H9 (cell line): ENCODE measurements at regions not wholly inside any gene's neighbourhood (a gene's known extent, or its start where the extent isn't known, plus 50 kb on each side); places are given as distances from the start of the nearest gene placed in this dataset.

ENCODE experiments used
- DNase-seq: peaks from one replicate; pipeline ENCODE4 v3.0.0-alpha.2; 2017
- H2AFZ ChIP-seq: one replicate; pipeline ENCODE4 v1.6.1; 2013; ENCODE audit warnings: mild to moderate bottlenecking, low read length, control low read depth, moderate library complexity
- H2AK5ac ChIP-seq: 2 replicates; pipeline ENCODE4 v1.6.1; 2013; ENCODE audit warnings: low read length, control low read depth, mixed read lengths; ENCODE audit not compliant: insufficient read length
- H2BK120ac ChIP-seq: one replicate; pipeline ENCODE4 v1.6.1; 2013; ENCODE audit warnings: low read depth, mild to moderate bottlenecking, low read length, control low read depth, inconsistent platforms; ENCODE audit not compliant: poor library complexity, severe bottlenecking
- H2BK12ac ChIP-seq: 2 replicates; pipeline ENCODE4 v1.6.1; 2013; ENCODE audit warnings: low read length, control low read depth, mixed read lengths, low read depth; ENCODE audit not compliant: insufficient read length
- H2BK15ac ChIP-seq: 2 replicates; pipeline ENCODE4 v1.6.1; 2013; ENCODE audit warnings: low read depth, low read length, control low read depth
- H2BK20ac ChIP-seq: one replicate; pipeline ENCODE4 v1.6.1; 2013; ENCODE audit warnings: low read depth, mild to moderate bottlenecking, low read length, control low read depth, inconsistent platforms; ENCODE audit not compliant: poor library complexity, severe bottlenecking
- H2BK5ac ChIP-seq: 2 replicates; pipeline ENCODE4 v1.6.1; 2013; ENCODE audit warnings: low read length, control low read depth, mixed read lengths; ENCODE audit not compliant: insufficient read length
- H3K14ac ChIP-seq: 2 replicates; pipeline ENCODE4 v1.6.1; 2013; ENCODE audit warnings: low read length, control low read depth; ENCODE audit not compliant: insufficient read depth
- H3K18ac ChIP-seq: 2 replicates; pipeline ENCODE4 v1.6.1; 2013; ENCODE audit warnings: low read depth, mild to moderate bottlenecking, mixed read lengths, low read length, control low read depth; ENCODE audit not compliant: insufficient read length
- H3K23ac ChIP-seq: 2 replicates; pipeline ENCODE4 v1.6.1; 2013; ENCODE audit warnings: low read length, control low read depth, mixed read lengths, low read depth; ENCODE audit not compliant: insufficient read length
- H3K23me2 ChIP-seq: 2 replicates; pipeline ENCODE4 v1.6.1; 2013; ENCODE audit warnings: low read depth, mild to moderate bottlenecking, mixed read lengths, low read length, control low read depth; ENCODE audit not compliant: insufficient read length, poor library complexity, severe bottlenecking
- H3K27ac ChIP-seq: 2 replicates; pipeline ENCODE4 v1.5.1; 2013; ENCODE audit warnings: low read length, control low read depth, mixed read lengths, low read depth; ENCODE audit not compliant: insufficient read length
- H3K27me3 ChIP-seq: 2 replicates; pipeline ENCODE4 v1.6.1; 2013; ENCODE audit warnings: low read length, control low read depth, inconsistent platforms; ENCODE audit not compliant: insufficient read depth
- H3K4ac ChIP-seq: 2 replicates; pipeline ENCODE4 v1.6.1; 2013; ENCODE audit warnings: low read depth, mild to moderate bottlenecking, control low read depth, inconsistent platforms, low read length, moderate library complexity
- H3K4me1 ChIP-seq: 2 replicates; pipeline ENCODE4 v1.6.1; 2013; ENCODE audit warnings: low read length, control low read depth, inconsistent platforms; ENCODE audit not compliant: insufficient read depth
- H3K4me2 ChIP-seq: 2 replicates; pipeline ENCODE4 v1.6.1; 2013; ENCODE audit warnings: low read length, control low read depth, mixed read lengths; ENCODE audit not compliant: insufficient read length, insufficient read depth
- H3K56ac ChIP-seq: 2 replicates; pipeline ENCODE4 v1.6.1; 2013; ENCODE audit warnings: low read depth, mild to moderate bottlenecking, mixed read lengths, low read length, control low read depth; ENCODE audit not compliant: insufficient read length
- H3K79me1 ChIP-seq: 2 replicates; pipeline ENCODE4 v1.6.1; 2013; ENCODE audit warnings: low read depth, mild to moderate bottlenecking, moderate library complexity, low read length, control low read depth, inconsistent platforms; ENCODE audit not compliant: insufficient read depth, poor library complexity, severe bottlenecking
- H3K79me2 ChIP-seq: 2 replicates; pipeline ENCODE4 v1.6.1; 2013; ENCODE audit warnings: low read length, control low read depth, inconsistent platforms; ENCODE audit not compliant: insufficient read depth
- H3K9ac ChIP-seq: 2 replicates; pipeline ENCODE4 v1.6.1; 2013; ENCODE audit warnings: low read length, control low read depth, mixed read lengths; ENCODE audit not compliant: insufficient read length; ENCODE audit errors: extremely low read depth
- H3K9me3 ChIP-seq: one replicate; pipeline ENCODE4 v1.6.1; 2013; ENCODE audit warnings: low read depth, low read length, inconsistent platforms; ENCODE audit not compliant: control insufficient read depth
- H3T11ph ChIP-seq: one replicate; pipeline ENCODE4 v1.6.1; 2013; ENCODE audit warnings: mild to moderate bottlenecking, low read length, control low read depth, inconsistent platforms
- H4K20me1 ChIP-seq: one replicate; pipeline ENCODE4 v1.6.1; 2013; ENCODE audit not compliant: control insufficient read depth, insufficient read length, insufficient read depth
- H4K5ac ChIP-seq: 2 replicates; pipeline ENCODE4 v1.6.1; 2013; ENCODE audit warnings: low read depth, mild to moderate bottlenecking, mixed read lengths, low read length, control low read depth; ENCODE audit not compliant: insufficient read length
- H4K8ac ChIP-seq: replicated peaks from 2 replicates; pipeline ENCODE4 v1.6.1; 2013; ENCODE audit warnings: low read length, control low read depth, mixed read lengths, low read depth; ENCODE audit not compliant: insufficient read length
- H4K91ac ChIP-seq: 2 replicates; pipeline ENCODE4 v1.6.1; 2013; ENCODE audit warnings: low read depth, mild to moderate bottlenecking, moderate library complexity, mixed read lengths, low read length, control low read depth; ENCODE audit not compliant: insufficient read length
- H3K27ac Mint-ChIP-seq, 3 experiments: 2 replicates in 2 of 3; 3 replicates in 1 of 3; pipeline ENCODE4 v1.8.0; 2020 to 2021; ENCODE audit warnings: mixed read lengths in 3 of 3, mild to moderate bottlenecking in 1 of 3, moderate library complexity in 1 of 3
- H3K27me3 Mint-ChIP-seq: 2 replicates; pipeline ENCODE4 v1.8.0; 2021; ENCODE audit warnings: low read depth, mild to moderate bottlenecking, moderate library complexity, mixed read lengths
- H3K36me3 Mint-ChIP-seq, 3 experiments: 2 replicates in 2 of 3; 3 replicates in 1 of 3; pipeline ENCODE4 v1.8.0; 2020 to 2021; ENCODE audit warnings: low read depth in 3 of 3, mixed read lengths in 3 of 3; ENCODE audit not compliant: insufficient read depth in 1 of 3
- H3K4me1 Mint-ChIP-seq, 2 experiments: 2 replicates each; pipeline ENCODE4 v1.8.0; 2020; ENCODE audit warnings: mixed read lengths in 2 of 2
- H3K4me3 Mint-ChIP-seq, 2 experiments: 2 replicates in 1 of 2; 3 replicates in 1 of 2; pipeline ENCODE4 v1.8.0; 2020 to 2021; ENCODE audit warnings: mild to moderate bottlenecking in 2 of 2, mixed read lengths in 2 of 2, moderate library complexity in 1 of 2
- H3K9me3 Mint-ChIP-seq, 2 experiments: 2 replicates in 1 of 2; 3 replicates in 1 of 2; pipeline ENCODE4 v1.8.0; 2020; ENCODE audit warnings: mild to moderate bottlenecking in 2 of 2, mixed read lengths in 2 of 2, moderate library complexity in 1 of 2
- CTCF ChIP-seq: fragments of 200-600 bp; sonication (generic); conservative IDR thresholded peaks from 3 replicates; pipeline ENCODE4 v1.8.0; 2021; ENCODE audit warnings: antibody characterized with exemption, mild to moderate bottlenecking
- WGBS: extraction: QIAGEN DNeasy Blood & Tissue Kit; methylation state at CpG from one replicate; pipeline ENCODE4 v1.1.7; 2013; ENCODE audit warnings: missing lambda C conversion rate, low lambda C conversion rate, mixed read lengths; ENCODE audit not compliant: insufficient read length; ENCODE audit errors: extremely low coverage; 5-methylcytosine and 5-hydroxymethylcytosine counted together

DNA sequence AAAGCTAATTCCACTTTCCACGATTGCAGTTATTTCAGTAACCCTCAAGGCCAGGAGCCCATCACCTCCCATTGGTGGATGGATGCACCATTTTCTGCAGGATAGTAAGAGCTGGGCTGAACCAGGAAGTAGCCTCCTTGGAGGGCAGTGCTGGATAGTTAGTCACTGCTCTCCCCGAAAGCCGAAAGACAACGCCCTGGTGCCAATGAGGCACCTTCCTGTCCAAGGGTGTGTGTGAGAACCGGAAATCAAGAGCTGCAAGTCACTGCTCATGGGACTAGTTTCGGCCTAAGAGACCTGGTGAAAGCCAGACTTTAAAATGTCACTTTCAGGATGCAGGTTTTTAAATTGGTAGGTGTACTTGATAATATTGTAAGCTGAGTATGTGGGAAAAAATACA, 203.8 kb upstream of the HS3ST1 start:
- H2BK20ac ChIP-seq: no peak overlapping the region
- no peaks in the 10 kb centered on the region for H3K23me2 ChIP-seq
- no peak overlapping the region for H3K4me2 ChIP-seq
- no peaks in the 10 kb centered on the region for H3K79me2 ChIP-seq
- peaks cover 0 to 5% of the 10 kb centered on the region in 2 experiments; a peak in 2 of 5 replicates for H3K9me3 Mint-ChIP-seq
- no peak overlapping the region for H2BK15ac ChIP-seq
- no peak for DNase-seq
- no peaks in the 10 kb centered on the region for H3K27me3 ChIP-seq
- H4K5ac ChIP-seq: no peak overlapping the region
- H3K9ac ChIP-seq: no peak overlapping the region
- H2AFZ ChIP-seq: no peak overlapping the region
- H3K56ac ChIP-seq: no peak overlapping the region
- H4K91ac ChIP-seq: no peak overlapping the region
- no peak overlapping the region for H3K18ac ChIP-seq
- H3T11ph ChIP-seq: no peak overlapping the region
- no peak overlapping the region for H2BK5ac ChIP-seq
- H2BK120ac ChIP-seq: no peak overlapping the region
- H3K23ac ChIP-seq: no peak overlapping the region
- no peaks in the 10 kb centered on the region for H3K4me1 ChIP-seq
- H4K8ac ChIP-seq: no peak overlapping the region
- no CpG with 5 or more reads among the region's 6 CpGs for WGBS
- H3K27ac Mint-ChIP-seq: no peak overlapping the region
- no peak overlapping the region for H3K27ac ChIP-seq
- no peaks in the 10 kb centered on the region for H3K79me1 ChIP-seq
- H3K4ac ChIP-seq: no peak overlapping the region
- H3K9me3 ChIP-seq: no peaks in the 10 kb centered on the region
- H4K20me1 ChIP-seq: no peaks in the 10 kb centered on the region
- H2BK12ac ChIP-seq: no peak overlapping the region
- no peaks in the 10 kb centered on the region for H3K27me3 Mint-ChIP-seq
- TF ChIP-seq CTCF: no peak
- H3K4me1 Mint-ChIP-seq: peaks cover 10 to 14% of the 10 kb centered on the region in 2 experiments
- H3K36me3 Mint-ChIP-seq: no peaks in the 10 kb centered on the region
- no peak overlapping the region for H3K4me3 Mint-ChIP-seq
- no peak overlapping the region for H3K14ac ChIP-seq
- H2AK5ac ChIP-seq: no peak overlapping the region
